A673 (cell line): ENCODE measurements at regions not wholly inside any gene's neighbourhood (a gene's known extent, or its start where the extent isn't known, plus 50 kb on each side); places are given as distances from the start of the nearest gene placed in this dataset.

Experiments used
- EZH2 ChIP-seq: fragments of 200-600 bp; sonication (generic); IDR thresholded peaks from 2 replicates; pipeline ENCODE4 v1.6.1; 2017; ENCODE audit warnings: borderline replicate concordance, low read depth, mild to moderate bottlenecking, mixed read lengths, antibody characterized with exemption, low read length; ENCODE audit not compliant: poor library complexity, severe bottlenecking
- TF ChIP-seq, protein P1 (sequence below): fragments of 300-800, 200-600 bp; sonication (generic); conservative IDR thresholded peaks from 2 replicates; pipeline ENCODE4 v1.5.1; 2017; ENCODE audit warnings: low read depth, mild to moderate bottlenecking, antibody characterized with exemption, low read length, moderate library complexity, mixed read lengths

DNA sequence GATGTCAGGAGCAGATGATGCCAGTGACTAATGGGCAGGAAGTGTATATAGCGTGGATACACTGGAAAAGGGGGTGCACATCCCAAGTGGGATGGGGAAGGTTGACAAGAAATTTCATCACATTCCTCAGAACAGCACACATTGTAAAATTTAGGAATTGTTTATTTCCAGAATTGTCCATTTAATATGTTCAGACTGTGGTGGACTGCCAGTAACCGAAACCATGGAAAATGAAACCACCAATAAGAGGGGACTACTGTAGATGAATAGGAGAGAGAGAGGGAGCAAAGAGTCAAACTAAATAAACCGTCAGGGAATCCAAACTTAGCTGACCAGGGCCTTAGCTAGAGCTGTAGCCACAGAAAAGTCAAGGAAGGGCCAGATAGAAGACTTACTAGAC, 164.4 kb upstream of the PRDM1 start:
- TF ChIP-seq, protein P1, sequence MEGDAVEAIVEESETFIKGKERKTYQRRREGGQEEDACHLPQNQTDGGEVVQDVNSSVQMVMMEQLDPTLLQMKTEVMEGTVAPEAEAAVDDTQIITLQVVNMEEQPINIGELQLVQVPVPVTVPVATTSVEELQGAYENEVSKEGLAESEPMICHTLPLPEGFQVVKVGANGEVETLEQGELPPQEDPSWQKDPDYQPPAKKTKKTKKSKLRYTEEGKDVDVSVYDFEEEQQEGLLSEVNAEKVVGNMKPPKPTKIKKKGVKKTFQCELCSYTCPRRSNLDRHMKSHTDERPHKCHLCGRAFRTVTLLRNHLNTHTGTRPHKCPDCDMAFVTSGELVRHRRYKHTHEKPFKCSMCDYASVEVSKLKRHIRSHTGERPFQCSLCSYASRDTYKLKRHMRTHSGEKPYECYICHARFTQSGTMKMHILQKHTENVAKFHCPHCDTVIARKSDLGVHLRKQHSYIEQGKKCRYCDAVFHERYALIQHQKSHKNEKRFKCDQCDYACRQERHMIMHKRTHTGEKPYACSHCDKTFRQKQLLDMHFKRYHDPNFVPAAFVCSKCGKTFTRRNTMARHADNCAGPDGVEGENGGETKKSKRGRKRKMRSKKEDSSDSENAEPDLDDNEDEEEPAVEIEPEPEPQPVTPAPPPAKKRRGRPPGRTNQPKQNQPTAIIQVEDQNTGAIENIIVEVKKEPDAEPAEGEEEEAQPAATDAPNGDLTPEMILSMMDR = no peak
- no peak for TF ChIP-seq EZH2
